HCT116 (cell line): ENCODE measurements at regions not wholly inside any gene's neighbourhood (a gene's known extent, or its start where the extent isn't known, plus 50 kb on each side); places are given as distances from the start of the nearest gene placed in this dataset.

Experiments
- ATAC-seq: fragments of 200-7000 bp; cut with Tn5 transposase; 2 replicates; pipeline ENCODE4 v1.9.1; 2020; ENCODE audit warnings: mild to moderate bottlenecking, moderate library complexity
- BruUV-seq: library from RNA; stranded (reverse); fragments of 400-500 nt; replicated peaks from 2 replicates; lab custom pipeline; 2021; lab: Mats Ljungman, UMichigan
- CTCF ChIA-PET: fragments of 300-600 bp; sonication (Branson Sonifier 250); formaldehyde crosslinking; loops from one replicate; lab custom pipeline; 2021; ENCODE audit warnings: antibody characterized with exemption; lab: Charles Lee
- POLR2A ChIA-PET: fragments of 300-600, 350-600 bp; sonication (Branson Sonifier 250); formaldehyde crosslinking; loops from one replicate; lab custom pipeline; 2021; ENCODE audit warnings: antibody characterized with exemption; lab: Charles Lee
- RAD21 ChIA-PET, 2 experiments: fragments of 300-600 bp; sonication (Branson Sonifier 250); formaldehyde crosslinking; loops; one replicate each; lab custom pipeline; 2023; ENCODE audit warnings: low total read pairs in 2 of 2; ENCODE audit not compliant: uncharacterized antibody in 2 of 2, unreplicated experiment in 2 of 2, low non-redundant PET in 1 of 2; lab: Charles Lee
- DNase-seq: peaks from one replicate; pipeline ENCODE4 v3.0.0-alpha.2; 2010; ENCODE audit warnings: low read depth, low spot score
- H2AFZ ChIP-seq: fragments of 200-600 bp; shearing (Covaris generic), sonication (generic); 2 replicates; pipeline ENCODE4 v1.6.1; 2017; ENCODE audit warnings: low read depth, mixed run types, mixed read lengths, antibody characterized with exemption, low read length; ENCODE audit not compliant: poor library complexity, severe bottlenecking
- H3K27ac ChIP-seq: 2 replicates; pipeline ENCODE4 v1.5.1; 2012; ENCODE audit warnings: low read depth, low read length
- H3K27me3 ChIP-seq: fragments of 200-600 bp; sonication (generic); 2 replicates; pipeline ENCODE4 v1.6.1; 2016; ENCODE audit warnings: mixed run types, low read length, mixed read lengths; ENCODE audit not compliant: insufficient read depth
- H3K36me3 ChIP-seq, 2 experiments: fragments of 200-500 bp in 1 of 2; fragments of 200-600 bp in 1 of 2; sonication (Bioruptor generic) in 1 of 2; sonication (generic) in 1 of 2; 2 replicates each; pipeline versions ENCODE4 v1.5.1 to v1.6.1; 2014 to 2016; ENCODE audit warnings: low read length in 2 of 2, inconsistent platforms in 1 of 2, mixed read lengths in 1 of 2, mixed run types in 1 of 2; ENCODE audit not compliant: insufficient read depth in 2 of 2, control insufficient read depth in 1 of 2
- H3K4me1 ChIP-seq, 2 experiments: fragments of 200-600 bp in 1 of 2; sonication (generic) in 1 of 2; 2 replicates each; pipeline versions ENCODE4 v1.5.1 to v1.6.1; 2012 to 2017; ENCODE audit warnings: low read length in 2 of 2, inconsistent platforms in 1 of 2, mild to moderate bottlenecking in 1 of 2, mixed read lengths in 1 of 2, mixed run types in 1 of 2, moderate library complexity in 1 of 2; ENCODE audit not compliant: insufficient read depth in 2 of 2, control insufficient read depth in 1 of 2
- H3K4me2 ChIP-seq: fragments of 200-600 bp; sonication (generic); 2 replicates; pipeline ENCODE4 v1.6.1; 2017; ENCODE audit warnings: mixed run types, low read length, mixed read lengths
- H3K4me3 ChIP-seq, 2 experiments: fragments of 200-600 bp in 1 of 2; sonication (generic) in 1 of 2; replicated peaks in 1 of 2; 2 replicates each; pipeline ENCODE4 v1.5.1; 2011 to 2016; ENCODE audit warnings: low read length in 2 of 2, control low read depth in 1 of 2, low read depth in 1 of 2, mild to moderate bottlenecking in 1 of 2, mixed read lengths in 1 of 2, mixed run types in 1 of 2
- H3K79me2 ChIP-seq: fragments of 200-600 bp; sonication (generic); 2 replicates; pipeline ENCODE4 v1.6.1; 2017; ENCODE audit warnings: mild to moderate bottlenecking, mixed run types, low read length, moderate library complexity, mixed read lengths; ENCODE audit not compliant: insufficient read depth
- H3K9ac ChIP-seq: fragments of 200-600 bp; sonication (generic); 2 replicates; pipeline ENCODE4 v1.6.1; 2016; ENCODE audit warnings: low read length, mixed read lengths
- H3K9me2 ChIP-seq: fragments of 200-600 bp; sonication (generic), shearing (Covaris generic); 2 replicates; pipeline ENCODE4 v1.6.1; 2017; ENCODE audit warnings: mixed run types, mild to moderate bottlenecking, moderate library complexity; ENCODE audit not compliant: insufficient read depth
- H3K9me3 ChIP-seq, 2 experiments: fragments of 200-500 bp in 1 of 2; fragments of 200-600 bp in 1 of 2; sonication (Bioruptor generic) in 1 of 2; sonication (generic) in 1 of 2; 2 replicates each; pipeline ENCODE4 v1.6.1; 2014 to 2017; ENCODE audit warnings: low read length in 2 of 2, mixed read lengths in 2 of 2, inconsistent platforms in 1 of 2, low read depth in 1 of 2, mild to moderate bottlenecking in 1 of 2, mixed run types in 1 of 2, moderate library complexity in 1 of 2; ENCODE audit not compliant: control insufficient read depth in 1 of 2, insufficient read depth in 1 of 2
- H4K20me1 ChIP-seq: fragments of 200-600 bp; sonication (generic), shearing (Covaris generic); 2 replicates; pipeline ENCODE4 v1.6.1; 2017; ENCODE audit warnings: mixed run types, mild to moderate bottlenecking, moderate library complexity; ENCODE audit not compliant: insufficient read depth
- ATF3 ChIP-seq: IDR thresholded peaks from 2 replicates; pipeline ENCODE4 v1.6.1; 2012
- EZH2phosphoT487 ChIP-seq: fragments of 200-600 bp; IDR thresholded peaks from 2 replicates; pipeline ENCODE4 v1.6.1; 2018; ENCODE audit warnings: antibody characterized with exemption, borderline replicate concordance
- RAD21 ChIP-seq: IDR thresholded peaks from 2 replicates; pipeline ENCODE4 v1.6.1; 2012; ENCODE audit warnings: low read depth, mild to moderate bottlenecking
- YY1 ChIP-seq: IDR thresholded peaks from 2 replicates; pipeline ENCODE4 v1.6.1; 2011; ENCODE audit warnings: low read length, low read depth, moderate library complexity, mild to moderate bottlenecking; ENCODE audit not compliant: insufficient replicate concordance; ENCODE audit errors: extremely low read depth
- ZBTB33 ChIP-seq: IDR thresholded peaks from 2 replicates; pipeline ENCODE4 v1.6.1; 2011; ENCODE audit warnings: mild to moderate bottlenecking, low read length, moderate library complexity; ENCODE audit not compliant: insufficient replicate concordance; ENCODE audit errors: extremely low read depth
- ZNF274 ChIP-seq: fragments of 200-500 bp; sonication (Bioruptor generic); IDR thresholded peaks from 2 replicates; pipeline ENCODE4 v1.6.1; 2014; ENCODE audit warnings: mild to moderate bottlenecking, low read depth, low read length, inconsistent platforms
- intact Hi-C: fragments of 100-400 bp; cut with micrococcal nuclease; formaldehyde crosslinking; loops from 2 replicates; pipeline ENCODE4 v1.10.0; 2022

DNA sequence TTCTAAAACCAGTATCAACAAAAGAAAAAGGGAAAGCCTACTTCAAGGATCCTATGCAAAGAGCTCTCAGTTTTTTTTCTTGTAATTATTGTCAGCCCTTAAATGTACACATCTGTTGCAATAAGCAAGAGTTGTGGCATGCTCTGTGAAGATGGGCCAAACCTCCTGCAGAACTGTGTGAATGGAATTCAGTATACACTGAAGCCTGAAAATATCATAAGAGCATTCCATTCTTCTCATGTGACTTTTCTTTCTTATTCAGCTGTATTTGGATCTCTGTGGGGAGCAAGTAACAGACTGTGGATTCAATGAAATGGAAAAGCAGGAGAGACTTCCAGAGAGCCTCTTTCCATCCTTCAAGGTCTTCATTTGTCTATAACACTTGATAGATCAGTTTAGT lies 130.7 kb downstream of the SAMD9 start:
- intact Hi-C loops = no loop called here
- RAD21 ChIA-PET = no interaction called here
- no TSS peak for BruUV-seq

More for the DNA sequence above, 130.7 kb downstream of the SAMD9 start:
- DNase-seq = no peak
- POLR2A ChIA-PET = no interaction called here
- H3K79me2 ChIP-seq = no peaks in the 10 kb centered on the region
- ATAC-seq = no peak
- H3K4me2 ChIP-seq = no peak overlapping the region
- TF ChIP-seq RAD21 = no peak
- no peak for TF ChIP-seq ATF3
- TF ChIP-seq EZH2phosphoT487 = no peak
- no peak for TF ChIP-seq ZBTB33
- no peak for TF ChIP-seq YY1
- TF ChIP-seq ZNF274 = no peak
- TF ChIP-seq, all 23 proteins: peak for 0
- no peaks in the 10 kb centered on the region for H4K20me1 ChIP-seq
- no peaks in the 10 kb centered on the region for H3K4me1 ChIP-seq
- H2AFZ ChIP-seq = no peak overlapping the region
- H3K27ac ChIP-seq = no peak overlapping the region
- CTCF ChIA-PET = no interaction called here
- peaks cover 0 to 4% of the 10 kb centered on the region in 2 experiments; a peak in 1 of 4 replicates for H3K9me3 ChIP-seq
- H3K9me2 ChIP-seq = no peaks in the 10 kb centered on the region
- no peaks in the 10 kb centered on the region for H3K27me3 ChIP-seq
- H3K36me3 ChIP-seq = no peaks in the 10 kb centered on the region
- no peak overlapping the region for H3K4me3 ChIP-seq
- H3K9ac ChIP-seq = no peak overlapping the region
